IMR-90 (cell line): ENCODE measurements at regions not wholly inside any gene's neighbourhood (a gene's known extent, or its start where the extent isn't known, plus 50 kb on each side); places are given as distances from the start of the nearest gene placed in this dataset.

Experiments used
- ATAC-seq: fragments of 200-7000 bp; cut with Tn5 transposase; 2 replicates; pipeline ENCODE4 v1.9.1; 2020; ENCODE audit warnings: low read depth, mild to moderate bottlenecking, moderate library complexity
- BruUV-seq: library from RNA; stranded (reverse); fragments of 400-500 nt; replicated peaks from 2 replicates; lab custom pipeline; 2021; lab: Mats Ljungman, UMichigan
- CTCF ChIA-PET: fragments of 300-600 bp; formaldehyde crosslinking; extraction: SDS; loops from one replicate; lab custom pipeline; 2021; ENCODE audit warnings: antibody characterized with exemption; lab: Yijun Ruan, JAX
- POLR2A ChIA-PET: fragments of 300-600 bp; sonication (Branson Sonifier 250); formaldehyde crosslinking; loops from one replicate; lab custom pipeline; 2022; ENCODE audit warnings: antibody characterized with exemption; ENCODE audit not compliant: unreplicated experiment; lab: Charles Lee
- DNase-seq: peaks from one replicate; pipeline ENCODE4 v3.0.0; 2013
- H2AFZ ChIP-seq: replicated peaks from 2 replicates; pipeline ENCODE3; 2013; ENCODE audit warnings: low read length, mild to moderate bottlenecking; ENCODE audit not compliant: poor library complexity
- H2AK5ac ChIP-seq: 2 replicates; pipeline ENCODE4 v1.6.1; 2013; ENCODE audit warnings: low read depth, low read length, inconsistent platforms
- H2AK9ac ChIP-seq: replicated peaks from 2 replicates; pipeline ENCODE3; 2013; ENCODE audit warnings: mild to moderate bottlenecking, low read depth, low read length, moderate library complexity; ENCODE audit not compliant: poor library complexity
- H2BK120ac ChIP-seq: 2 replicates; pipeline ENCODE4 v1.6.1; 2013; ENCODE audit warnings: low read depth, low read length, inconsistent platforms
- H2BK15ac ChIP-seq: 3 replicates; pipeline ENCODE4 v1.6.1; 2013; ENCODE audit warnings: low read depth, low read length, inconsistent platforms
- H2BK20ac ChIP-seq: 2 replicates; pipeline ENCODE4 v1.6.1; 2013; ENCODE audit warnings: low read depth, mild to moderate bottlenecking, inconsistent platforms, low read length, moderate library complexity
- H2BK5ac ChIP-seq: 2 replicates; pipeline ENCODE4 v1.6.1; 2013; ENCODE audit warnings: mild to moderate bottlenecking, low read depth, low read length, inconsistent platforms; ENCODE audit not compliant: poor library complexity, severe bottlenecking
- H3K14ac ChIP-seq: replicated peaks from 2 replicates; pipeline ENCODE4 v1.6.1; 2013; ENCODE audit warnings: low read depth, low read length, inconsistent platforms
- H3K18ac ChIP-seq: 2 replicates; pipeline ENCODE4 v1.6.1; 2013; ENCODE audit warnings: low read depth, low read length, control low read depth
- H3K23ac ChIP-seq: 2 replicates; pipeline ENCODE4 v1.6.1; 2013; ENCODE audit warnings: low read depth, low read length, inconsistent platforms
- H3K27ac ChIP-seq: 2 replicates; pipeline ENCODE4 v1.5.1; 2013; ENCODE audit warnings: mild to moderate bottlenecking, control low read depth, low read length; ENCODE audit not compliant: insufficient read depth
- H3K27me3 ChIP-seq: 2 replicates; pipeline ENCODE4 v1.6.1; 2013; ENCODE audit warnings: low read length; ENCODE audit not compliant: control insufficient read depth, insufficient read depth
- H3K36me3 ChIP-seq: 2 replicates; pipeline ENCODE4 v1.6.1; 2013; ENCODE audit warnings: low read length, mixed read lengths; ENCODE audit not compliant: control insufficient read depth, insufficient read depth
- H3K4ac ChIP-seq: 2 replicates; pipeline ENCODE4 v1.6.1; 2013; ENCODE audit warnings: low read depth, low read length, inconsistent platforms
- H3K4me1 ChIP-seq: 2 replicates; pipeline ENCODE4 v1.6.1; 2013; ENCODE audit warnings: low read length, mixed read lengths; ENCODE audit not compliant: control insufficient read depth, insufficient read depth
- H3K4me2 ChIP-seq: 2 replicates; pipeline ENCODE4 v1.6.1; 2013; ENCODE audit warnings: low read depth, mild to moderate bottlenecking, control low read depth, low read length, moderate library complexity
- H3K4me3 ChIP-seq: 2 replicates; pipeline ENCODE4 v1.5.1; 2013; ENCODE audit warnings: low read depth, mild to moderate bottlenecking, control low read depth, low read length, moderate library complexity; ENCODE audit not compliant: insufficient read depth
- H3K56ac ChIP-seq: 2 replicates; pipeline ENCODE4 v1.6.1; 2013; ENCODE audit warnings: low read length, inconsistent platforms; ENCODE audit not compliant: insufficient read depth; ENCODE audit errors: extremely low read depth
- H3K79me1 ChIP-seq, 2 experiments: 2 replicates each; pipeline ENCODE4 v1.6.1; 2013; ENCODE audit warnings: low read length in 2 of 2, inconsistent platforms in 1 of 2, low read depth in 1 of 2
- H3K9ac ChIP-seq: 2 replicates; pipeline ENCODE4 v1.6.1; 2013; ENCODE audit warnings: low read depth, low read length, control low read depth
- H3K9me1 ChIP-seq: 2 replicates; pipeline ENCODE4 v1.6.1; 2013; ENCODE audit warnings: low read length, inconsistent platforms; ENCODE audit not compliant: insufficient read depth
- H3K9me3 ChIP-seq: 2 replicates; pipeline ENCODE4 v1.6.1; 2013; ENCODE audit warnings: low read length; ENCODE audit not compliant: control insufficient read depth, insufficient read depth
- H4K20me1 ChIP-seq: 2 replicates; pipeline ENCODE4 v1.6.1; 2013; ENCODE audit warnings: low read length, inconsistent platforms; ENCODE audit not compliant: insufficient read depth
- H4K5ac ChIP-seq: 2 replicates; pipeline ENCODE4 v1.6.1; 2013; ENCODE audit warnings: mild to moderate bottlenecking, low read depth, low read length, control low read depth
- H4K8ac ChIP-seq, 2 experiments: 2 replicates each; pipeline ENCODE4 v1.6.1; 2013; ENCODE audit warnings: low read depth in 2 of 2, low read length in 2 of 2, control low read depth in 1 of 2, inconsistent platforms in 1 of 2
- H4K91ac ChIP-seq: 2 replicates; pipeline ENCODE4 v1.6.1; 2013; ENCODE audit warnings: low read depth, low read length, inconsistent platforms; ENCODE audit not compliant: insufficient read depth
- BHLHE40 ChIP-seq: fragments of 150-350 bp; IDR thresholded peaks from 2 replicates; pipeline ENCODE4 v1.6.1; 2016; ENCODE audit warnings: mild to moderate bottlenecking, low read depth, low read length
- FOS ChIP-seq: fragments of 150-350 bp; IDR thresholded peaks from 2 replicates; pipeline ENCODE4 v1.6.1; 2016; ENCODE audit warnings: low read depth, low read length
- MAFK ChIP-seq: IDR thresholded peaks from 2 replicates; pipeline ENCODE4 v1.6.1; 2012; ENCODE audit warnings: low read depth, low read length, improper control_type of control experiment
- MXI1 ChIP-seq: IDR thresholded peaks from 2 replicates; pipeline ENCODE4 v1.6.1; 2012; ENCODE audit warnings: low read depth, mild to moderate bottlenecking, low read length, moderate library complexity, borderline replicate concordance
- NFE2L2 ChIP-seq: fragments of 150-350 bp; IDR thresholded peaks from 2 replicates; pipeline ENCODE4 v1.6.1; 2016; ENCODE audit warnings: low read depth, mild to moderate bottlenecking, low read length
- POLR2A ChIP-seq: IDR thresholded peaks from 2 replicates; pipeline ENCODE4 v1.6.1; 2012; ENCODE audit warnings: mild to moderate bottlenecking, low read depth, low read length
- RAD21 ChIP-seq: IDR thresholded peaks from 2 replicates; pipeline ENCODE4 v1.6.1; 2012; ENCODE audit warnings: low read length, improper control_type of control experiment
- RCOR1 ChIP-seq: IDR thresholded peaks from 2 replicates; pipeline ENCODE4 v1.6.1; 2012; ENCODE audit warnings: mild to moderate bottlenecking, low read length, improper control_type of control experiment; ENCODE audit not compliant: insufficient replicate concordance
- RFX5 ChIP-seq: IDR thresholded peaks from 2 replicates; pipeline ENCODE4 v1.8.0; 2012; ENCODE audit warnings: low read depth, mild to moderate bottlenecking, low read length, moderate library complexity
- SMC3 ChIP-seq: fragments of 150-350 bp; IDR thresholded peaks from 2 replicates; pipeline ENCODE4 v1.6.1; 2016; ENCODE audit warnings: low read depth, mild to moderate bottlenecking, antibody characterized with exemption, low read length, moderate library complexity
- WGBS, 2 experiments: methylation state at CpG; one replicate each; pipeline versions ENCODE4 v1.1.5 to v1.1.7; 2013; ENCODE audit warnings: missing lambda C conversion rate in 2 of 2; ENCODE audit not compliant: insufficient read length in 1 of 2; ENCODE audit errors: extremely low coverage in 2 of 2; 5-methylcytosine and 5-hydroxymethylcytosine counted together
- dilution Hi-C: fragments of 300-500 bp; cut with HindIII; formaldehyde crosslinking; loops from one replicate; pipeline ENCODE4 v1.14.3; 2018; ENCODE audit warnings: low sequenced_read_pairs; ENCODE audit not compliant: unreplicated experiment
- in situ Hi-C: fragments of 300-500 bp; cut with MboI; formaldehyde crosslinking; loops from 3 replicates; pipeline ENCODE4 v1.14.3; 2019; ENCODE audit warnings: low sequenced_read_pairs, inconsistent platforms, mixed read lengths
- intact Hi-C: fragments of 100-400 bp; cut with micrococcal nuclease; formaldehyde crosslinking; loops from 2 replicates; pipeline ENCODE4 v1.10.0; 2022
- TF ChIP-seq, protein P1 (sequence below): conservative IDR thresholded peaks from 2 replicates; pipeline ENCODE4 v1.5.1; 2012; ENCODE audit warnings: mild to moderate bottlenecking, low read depth, low read length, improper control_type of control experiment
- TF ChIP-seq, protein P2 (sequence below): fragments of 150-350 bp; IDR thresholded peaks from 2 replicates; pipeline ENCODE4 v1.6.1; 2016; ENCODE audit warnings: low read depth, mild to moderate bottlenecking, low read length, moderate library complexity, borderline replicate concordance

DNA sequence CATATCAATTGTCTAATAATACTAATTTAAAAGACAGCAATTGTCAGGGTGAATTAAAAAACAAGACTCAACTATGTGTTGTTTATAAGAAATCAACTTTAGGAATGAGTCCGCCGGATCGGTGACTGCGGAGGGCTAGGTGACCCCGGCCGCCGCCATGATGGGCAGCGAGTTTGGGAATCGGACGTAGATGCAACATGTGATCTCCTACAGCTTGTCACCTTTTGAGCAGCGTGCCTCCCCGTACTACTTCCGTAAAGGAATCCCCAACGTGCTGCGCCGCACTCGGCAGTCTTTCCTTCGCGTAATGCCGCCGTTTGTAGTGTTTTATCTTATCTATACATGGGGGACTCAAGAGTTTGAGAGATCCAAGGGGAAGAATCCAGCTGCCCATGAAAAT, 742.5 kb upstream of the PABPC4L start:
- Histone ChIP-seq H4K5ac (no peak overlapping the region), H4K20me1 (no peaks in the 10 kb centered on the region), H3K9me1 (no peaks in the 10 kb centered on the region), H3K79me1 (no peaks in the 10 kb centered on the region), H3K14ac (no peak overlapping the region), H3K4ac (no peak overlapping the region), H2BK120ac (no peak overlapping the region), H3K4me2 (no peak overlapping the region), H3K4me3 (no peak overlapping the region), H3K9me3 (no peaks in the 10 kb centered on the region; the same call in 1 of the 2 replicates), H2AK9ac (no peak overlapping the region), H2BK5ac (no peak overlapping the region), H3K27me3 (no peaks in the 10 kb centered on the region), H3K4me1 (no peaks in the 10 kb centered on the region), H2AFZ (no peak overlapping the region), H4K91ac (no peak overlapping the region), H4K8ac (no peak overlapping the region), H3K18ac (no peak overlapping the region), H3K23ac (no peak overlapping the region), H2BK15ac (no peak overlapping the region), H3K36me3 (no peaks in the 10 kb centered on the region), H3K56ac (no peak overlapping the region), H3K9ac (no peak overlapping the region), H2AK5ac (no peak overlapping the region), H3K27ac (no peak overlapping the region), H2BK20ac (no peak overlapping the region)
- WGBS, 2 experiments: 95% methylated on average over 10 of the region's 21 CpGs; no CpG with 5 or more reads in 1 of the 2 experiments
- TF ChIP-seq RAD21 (no peak), BHLHE40 (no peak), RFX5 (no peak), SMC3 (no peak), RCOR1 (no peak), NFE2L2 (no peak), FOS (no peak), MAFK (no peak), MXI1 (no peak), POLR2A (no peak)
- TF ChIP-seq, protein P1, sequence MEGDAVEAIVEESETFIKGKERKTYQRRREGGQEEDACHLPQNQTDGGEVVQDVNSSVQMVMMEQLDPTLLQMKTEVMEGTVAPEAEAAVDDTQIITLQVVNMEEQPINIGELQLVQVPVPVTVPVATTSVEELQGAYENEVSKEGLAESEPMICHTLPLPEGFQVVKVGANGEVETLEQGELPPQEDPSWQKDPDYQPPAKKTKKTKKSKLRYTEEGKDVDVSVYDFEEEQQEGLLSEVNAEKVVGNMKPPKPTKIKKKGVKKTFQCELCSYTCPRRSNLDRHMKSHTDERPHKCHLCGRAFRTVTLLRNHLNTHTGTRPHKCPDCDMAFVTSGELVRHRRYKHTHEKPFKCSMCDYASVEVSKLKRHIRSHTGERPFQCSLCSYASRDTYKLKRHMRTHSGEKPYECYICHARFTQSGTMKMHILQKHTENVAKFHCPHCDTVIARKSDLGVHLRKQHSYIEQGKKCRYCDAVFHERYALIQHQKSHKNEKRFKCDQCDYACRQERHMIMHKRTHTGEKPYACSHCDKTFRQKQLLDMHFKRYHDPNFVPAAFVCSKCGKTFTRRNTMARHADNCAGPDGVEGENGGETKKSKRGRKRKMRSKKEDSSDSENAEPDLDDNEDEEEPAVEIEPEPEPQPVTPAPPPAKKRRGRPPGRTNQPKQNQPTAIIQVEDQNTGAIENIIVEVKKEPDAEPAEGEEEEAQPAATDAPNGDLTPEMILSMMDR: no peak
- TF ChIP-seq, protein P2, sequence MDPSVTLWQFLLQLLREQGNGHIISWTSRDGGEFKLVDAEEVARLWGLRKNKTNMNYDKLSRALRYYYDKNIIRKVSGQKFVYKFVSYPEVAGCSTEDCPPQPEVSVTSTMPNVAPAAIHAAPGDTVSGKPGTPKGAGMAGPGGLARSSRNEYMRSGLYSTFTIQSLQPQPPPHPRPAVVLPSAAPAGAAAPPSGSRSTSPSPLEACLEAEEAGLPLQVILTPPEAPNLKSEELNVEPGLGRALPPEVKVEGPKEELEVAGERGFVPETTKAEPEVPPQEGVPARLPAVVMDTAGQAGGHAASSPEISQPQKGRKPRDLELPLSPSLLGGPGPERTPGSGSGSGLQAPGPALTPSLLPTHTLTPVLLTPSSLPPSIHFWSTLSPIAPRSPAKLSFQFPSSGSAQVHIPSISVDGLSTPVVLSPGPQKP: no peak
- CTCF ChIA-PET: no interaction called here
- DNase-seq (no peak), ATAC-seq (no peak)
- no TSS peak for BruUV-seq
- intact Hi-C loops: no loop called here
- POLR2A ChIA-PET: no interaction called here
- in situ Hi-C loops: no loop called here
- dilution Hi-C loops: no loop called here
